Umbilical cord (tissue), 1 donor: ENCODE measurements at regions not wholly inside any gene's neighbourhood (a gene's known extent, or its start where the extent isn't known, plus 50 kb on each side); places are given as distances from the start of the nearest gene placed in this dataset.

ENCODE experiments used
- DNase-seq: peaks from one replicate; pipeline ENCODE4 v3.0.0-alpha.2; 2015; ENCODE audit warnings: low spot score

- no peak for DNase-seq
Observed at GRCh38 chr2:128784626-128785306, 466.1 kb upstream of the HS6ST1 start.

GRCh38 chr2:128786316-128786715 lies 467.6 kb upstream of the HS6ST1 start:
- no peak for DNase-seq

DNA sequence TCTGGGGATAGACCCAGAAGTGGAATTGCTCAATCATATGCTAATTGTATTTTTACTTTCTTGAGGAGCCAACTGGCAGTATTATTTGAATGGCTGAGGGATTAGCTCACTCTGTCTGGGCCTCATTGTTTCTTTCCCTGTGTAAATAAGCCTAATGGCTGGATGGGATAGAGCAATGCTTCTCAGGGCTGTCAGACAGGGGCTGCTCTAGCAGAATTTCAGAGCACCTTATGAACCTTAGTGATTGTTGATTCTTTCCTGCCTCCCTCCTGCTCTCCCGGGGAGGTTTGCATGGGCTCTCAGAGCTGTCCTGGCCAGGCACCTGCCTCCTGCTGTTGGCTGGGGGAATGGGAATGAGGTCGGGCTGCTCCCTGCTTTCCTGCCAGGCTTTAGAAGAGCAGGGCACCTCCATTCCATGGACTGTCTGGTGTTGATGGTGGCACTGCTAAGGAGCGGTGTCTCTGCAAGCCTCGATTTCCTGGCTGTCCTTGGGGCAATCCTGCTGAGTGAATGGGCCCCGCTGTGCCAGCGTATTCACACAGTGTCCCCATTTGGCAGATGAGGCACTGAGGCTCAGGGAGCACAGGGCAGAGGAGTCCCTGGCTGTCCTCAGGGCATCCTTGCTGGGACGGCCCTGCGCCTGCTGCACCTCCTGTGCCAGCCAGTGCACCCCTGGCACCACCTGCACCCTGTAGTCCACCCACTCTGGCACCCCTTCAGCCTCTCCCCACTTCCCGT lies 468.2 kb upstream of the HS6ST1 start:
- no peak for DNase-seq

GRCh38 chr2:128787616-128788015 lies 468.9 kb upstream of the HS6ST1 start:
- no peak for DNase-seq

- no peak for DNase-seq
Observed at GRCh38 chr2:128788636-128789220, 470.1 kb upstream of the HS6ST1 start.

- DNase-seq: no peak
Observed at GRCh38 chr2:128789221-128789620, 470.6 kb upstream of the HS6ST1 start.

DNA sequence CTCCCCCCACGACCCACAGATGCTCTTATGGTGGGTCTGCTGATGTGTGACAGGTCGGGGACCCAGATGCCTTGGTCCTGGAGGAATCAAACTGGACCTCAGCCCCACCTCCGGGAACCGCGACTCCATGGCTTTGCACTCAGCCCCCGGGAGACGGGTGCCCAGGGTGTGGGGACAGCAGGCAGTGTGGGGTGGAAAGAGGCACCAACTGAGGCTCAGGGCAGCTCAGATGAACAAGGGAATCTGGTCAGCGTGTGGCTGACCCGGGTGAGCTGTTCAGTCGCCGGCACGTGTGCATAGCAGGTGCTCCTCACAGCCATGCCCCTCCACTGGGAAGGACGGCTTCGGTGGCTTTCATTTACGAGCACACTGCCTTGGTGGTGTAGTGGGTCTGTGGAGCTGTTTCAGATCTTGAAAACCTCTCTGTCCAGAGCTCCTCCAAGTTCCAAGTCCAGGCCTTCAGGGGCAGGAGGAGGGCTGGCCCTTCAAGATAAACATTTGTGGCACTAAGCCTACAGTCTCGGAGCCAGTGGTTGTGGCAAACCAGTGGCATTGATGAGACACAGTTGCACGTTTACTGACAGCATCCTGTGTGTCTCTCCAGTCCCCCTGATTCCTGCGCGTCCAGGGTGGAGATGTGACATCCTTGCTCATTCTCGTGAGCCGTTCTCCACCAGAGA lies 471.2 kb upstream of the HS6ST1 start:
- DNase-seq: no peak

- DNase-seq: no peak
Observed at GRCh38 chr2:128790541-128791001, 471.9 kb upstream of the HS6ST1 start.

- DNase-seq: no peak
Observed at GRCh38 chr2:128791120-128791984, 472.7 kb upstream of the HS6ST1 start.

DNA sequence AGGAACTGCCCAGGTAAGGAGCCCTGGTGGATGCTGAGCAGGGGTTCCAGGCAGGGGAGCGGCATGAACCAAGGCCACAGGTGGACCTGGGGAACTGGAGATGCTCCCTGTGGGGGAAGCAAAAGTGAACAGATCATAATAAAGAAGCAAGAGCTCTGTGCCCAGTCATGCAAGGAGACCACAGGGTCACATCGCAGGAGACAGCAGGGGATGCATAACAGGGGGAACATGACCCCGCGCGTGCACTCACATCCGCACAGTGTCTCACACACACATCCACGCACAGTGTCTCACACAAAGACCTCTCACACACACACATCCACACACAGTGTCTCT lies 473.3 kb upstream of the HS6ST1 start:
- DNase-seq: no peak

- DNase-seq: no peak
Observed at GRCh38 chr2:128792476-128793054, 473.9 kb upstream of the HS6ST1 start.

DNA sequence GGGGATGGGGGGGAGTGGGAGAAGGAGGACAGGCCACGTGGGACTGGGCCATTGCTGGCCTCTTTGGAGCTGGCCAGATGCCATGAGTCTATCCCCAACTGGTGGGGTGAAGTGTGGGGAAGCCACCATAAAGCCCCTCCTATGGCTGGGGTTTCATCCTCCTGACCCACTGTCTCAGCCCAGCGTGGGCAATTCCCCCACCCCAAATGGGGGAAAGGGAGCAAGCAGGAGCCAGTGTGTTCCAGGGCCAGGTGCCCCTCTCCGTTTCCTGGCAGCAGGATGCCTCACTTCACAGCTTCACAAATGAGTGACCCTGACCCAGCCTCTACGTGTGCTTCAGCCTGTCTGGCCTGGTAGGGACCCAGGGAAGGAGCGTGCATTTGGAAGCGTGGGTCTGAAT lies 474.7 kb upstream of the HS6ST1 start:
- DNase-seq: no peak

- DNase-seq: no peak
Observed at GRCh38 chr2:128794285-128794684, 475.6 kb upstream of the HS6ST1 start.

DNA sequence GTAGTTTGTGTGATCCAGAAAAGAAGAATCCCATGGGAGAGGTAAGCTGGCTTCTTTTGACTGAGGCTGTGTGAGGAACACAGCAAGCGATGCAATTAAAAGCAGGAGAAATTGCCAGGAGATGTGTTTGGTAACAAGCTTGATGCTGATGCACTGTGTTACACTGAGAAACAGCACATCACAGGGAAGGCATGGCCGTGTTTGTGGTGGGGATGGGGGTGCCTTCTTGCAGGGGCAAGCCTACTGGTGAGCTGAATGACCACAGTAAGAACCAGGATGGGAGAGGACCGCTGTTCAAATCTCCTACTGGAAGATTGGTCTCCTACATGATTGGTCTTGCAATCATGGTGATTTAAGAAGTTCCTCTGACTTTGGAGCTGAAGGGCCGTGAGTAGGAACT lies 477.7 kb upstream of the HS6ST1 start:
- no peak for DNase-seq

DNA sequence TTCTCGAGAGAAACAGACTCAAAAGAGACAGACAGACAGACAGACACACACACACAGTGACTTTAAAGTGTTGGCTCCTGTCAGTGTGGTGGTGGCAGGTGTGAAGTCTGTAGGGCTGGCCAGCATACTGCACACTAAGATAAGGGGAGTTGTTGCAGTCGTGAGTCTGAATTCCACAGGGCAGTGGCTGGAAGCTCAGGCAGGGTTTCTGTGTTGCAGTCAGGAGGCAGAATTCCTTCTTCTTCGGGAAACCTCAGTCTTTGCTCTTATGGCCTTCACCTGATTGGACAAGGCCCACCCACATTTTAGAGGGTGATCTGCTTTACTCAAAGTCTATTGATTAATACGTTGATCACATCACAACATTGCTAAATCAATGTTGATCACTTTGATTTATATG lies 478.4 kb upstream of the HS6ST1 start:
- DNase-seq: no peak

DNA sequence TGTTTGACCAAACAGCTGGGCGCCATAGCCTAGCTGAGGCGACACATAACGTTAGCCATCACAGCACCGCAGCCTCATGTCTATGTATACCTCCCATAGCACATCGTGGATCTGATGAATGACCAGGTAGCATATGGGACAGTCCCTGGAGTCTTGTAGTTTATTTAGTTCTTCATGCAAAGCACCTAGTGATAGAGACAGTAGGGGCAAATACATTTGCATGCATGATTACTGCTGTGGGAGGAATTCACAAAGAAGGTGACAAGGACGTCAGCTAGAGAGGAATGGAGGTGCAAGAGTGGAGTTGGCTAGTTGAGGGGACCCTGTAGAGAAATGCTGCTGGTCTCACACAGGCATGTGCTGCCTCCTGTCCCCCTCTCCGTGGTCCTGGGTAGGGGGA lies 478.9 kb upstream of the HS6ST1 start:
- no peak for DNase-seq

DNA sequence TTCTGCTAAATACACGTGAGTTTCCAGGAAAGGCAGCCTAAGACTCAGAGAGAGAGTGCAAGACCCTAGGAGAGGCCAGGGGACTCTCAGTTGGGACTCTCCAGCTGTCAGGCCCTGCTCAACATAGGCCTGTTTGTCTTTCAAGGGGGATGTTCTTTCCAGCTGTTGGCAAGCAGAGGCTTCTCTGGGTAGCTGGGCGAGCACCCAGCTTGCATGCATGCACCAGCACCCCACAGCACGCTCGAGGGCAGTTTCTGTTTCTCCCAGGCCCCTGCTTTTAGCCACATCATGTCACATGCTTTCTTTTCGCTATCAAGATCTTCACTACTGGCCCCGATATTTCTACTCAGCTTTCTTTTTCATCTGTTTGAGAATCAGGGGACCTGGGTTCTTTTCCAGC lies 479.3 kb upstream of the HS6ST1 start:
- no peak for DNase-seq

- DNase-seq: no peak
Observed at GRCh38 chr2:128798502-128799283, 480.0 kb upstream of the HS6ST1 start.

DNA sequence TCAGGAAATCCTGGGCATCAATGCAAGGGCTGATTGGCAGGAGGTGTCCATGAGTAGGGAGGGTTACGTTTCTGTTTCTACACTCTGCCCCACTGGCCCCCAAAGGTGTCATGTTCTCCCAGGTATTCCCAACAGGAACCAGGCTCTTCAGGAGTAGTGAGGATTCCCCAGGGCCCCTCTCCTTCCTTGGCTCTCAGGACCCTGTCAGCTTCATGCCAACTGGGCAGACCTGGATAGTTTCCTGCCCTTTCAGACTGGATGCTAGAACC lies 480.6 kb upstream of the HS6ST1 start:
- DNase-seq: no peak

- DNase-seq: no peak
Observed at GRCh38 chr2:128799730-128800129, 481.1 kb upstream of the HS6ST1 start.

DNA sequence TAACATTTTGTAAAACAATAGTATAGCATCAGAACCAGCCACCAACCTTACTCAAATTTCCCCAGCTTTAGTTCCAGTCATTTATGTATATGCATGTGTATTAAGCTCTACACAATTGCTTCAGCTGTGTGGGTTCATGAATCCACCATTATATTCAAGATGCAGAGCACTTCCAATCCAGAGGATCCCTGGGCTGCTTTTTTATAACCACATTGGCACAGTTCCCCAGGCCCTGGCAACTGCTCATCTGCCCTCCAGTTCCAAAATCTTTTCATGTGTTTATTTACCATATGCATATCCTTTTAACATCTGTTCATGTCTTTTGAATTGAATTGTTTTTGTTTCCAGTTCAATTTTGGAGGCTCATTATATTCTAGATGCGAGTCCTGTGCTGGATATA lies 482.9 kb upstream of the HS6ST1 start:
- DNase-seq: no peak
